Cardiac fibroblast (primary cell): ENCODE measurements at regions not wholly inside any gene's neighbourhood (a gene's known extent, or its start where the extent isn't known, plus 50 kb on each side); places are given as distances from the start of the nearest gene placed in this dataset.

Experiments used
- DNase-seq, 2 donors: peaks; one replicate each; pipeline versions ENCODE4 v3.0.0 to v3.0.0-alpha.2; 2010; ENCODE audit warnings: low read depth in 2 of 2
- H3K4me3 ChIP-seq, 2 donors: replicated peaks in 1 of 2; 1 replicate in 1 of 2; 2 replicates in 1 of 2; pipeline ENCODE4 v1.5.1; 2011; ENCODE audit warnings: low read depth in 2 of 2, low read length in 2 of 2, mild to moderate bottlenecking in 2 of 2, moderate library complexity in 1 of 2
- CTCF ChIP-seq: IDR thresholded peaks from one replicate; pipeline ENCODE4 v1.5.1; 2011; ENCODE audit warnings: low read depth, mild to moderate bottlenecking, low read length, inconsistent platforms

DNA sequence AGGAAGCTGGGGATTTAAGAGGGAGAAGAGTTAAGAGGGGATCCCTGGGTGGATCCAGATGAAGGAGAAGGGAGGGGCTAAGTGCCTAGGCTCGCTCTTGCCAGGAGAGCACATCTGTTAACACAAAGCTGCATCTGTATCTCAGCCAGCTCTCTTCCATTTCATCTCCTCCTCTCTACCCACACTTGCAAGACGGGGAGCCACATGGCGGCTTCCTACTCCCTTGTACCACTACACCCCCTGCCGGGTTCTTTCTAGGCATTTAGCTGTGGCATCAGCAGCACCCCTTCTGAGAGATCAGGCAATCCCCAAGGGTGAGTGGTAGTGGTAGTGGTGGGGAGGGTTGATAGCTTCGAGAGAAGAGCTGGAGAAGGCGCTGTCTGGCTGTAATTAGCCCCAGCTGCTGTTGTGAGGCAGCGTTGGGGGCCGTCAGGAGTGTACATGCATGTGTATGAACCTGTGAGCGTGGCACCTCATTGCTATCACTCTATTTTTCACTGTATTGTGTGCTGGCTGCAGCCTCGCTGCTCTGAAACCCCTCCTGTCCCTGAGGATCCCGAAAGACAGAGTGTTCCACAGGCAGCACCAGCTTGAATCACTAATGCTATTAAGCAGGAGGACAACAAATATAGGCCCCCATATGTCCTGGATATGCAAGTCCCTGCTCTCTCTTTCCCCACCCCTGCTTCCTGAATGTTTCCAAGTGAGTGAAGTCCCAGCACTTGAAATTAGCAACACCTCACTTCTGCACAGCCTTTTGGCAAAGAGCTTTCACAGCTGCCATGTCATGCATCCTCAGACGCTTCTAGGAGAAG is 73.7 kb downstream of the RTL9 start:
- H3K4me3 ChIP-seq = no peak overlapping the region
- no peak for DNase-seq
- no peak for TF ChIP-seq CTCF

DNA sequence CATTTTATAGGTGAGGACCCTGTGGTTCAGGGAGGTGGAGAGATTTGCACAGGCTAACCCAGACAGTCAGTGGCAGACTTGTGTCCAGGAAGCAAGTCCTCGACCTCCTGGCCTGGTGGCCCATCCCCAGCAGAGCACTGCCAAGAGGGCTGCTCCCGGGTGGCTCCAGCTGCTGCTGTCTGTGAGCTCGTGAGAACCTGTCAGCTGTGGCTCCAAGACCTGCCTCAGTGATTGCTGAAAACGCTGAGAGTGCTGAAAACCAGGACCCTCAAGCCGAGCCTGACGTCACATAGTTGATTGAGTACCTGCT is 74.2 kb downstream of the RTL9 start:
- no peak for TF ChIP-seq CTCF
- no peak overlapping the region for H3K4me3 ChIP-seq
- no peak for DNase-seq

DNA sequence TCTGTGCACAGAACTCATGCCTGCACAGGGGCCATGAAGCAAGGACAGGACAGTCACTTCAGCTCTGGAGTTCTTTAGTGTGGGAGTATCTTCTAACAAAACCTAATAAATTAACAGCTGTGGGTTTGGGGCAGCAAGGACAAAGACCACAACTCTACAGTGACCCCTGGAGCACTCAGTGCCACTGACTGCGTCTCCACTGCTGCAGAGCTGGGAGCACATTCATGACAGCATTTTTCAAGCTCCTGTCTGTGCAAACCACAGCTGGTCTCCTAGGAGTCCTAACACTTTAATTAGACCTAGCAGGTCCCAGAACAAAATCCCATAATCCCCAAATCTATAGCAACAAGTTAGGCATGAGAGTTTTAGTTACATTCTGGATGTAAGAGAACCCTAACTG is 76.5 kb downstream of the RTL9 start:
- no peak overlapping the region for H3K4me3 ChIP-seq
- TF ChIP-seq CTCF = no peak
- DNase-seq = no peak

DNA sequence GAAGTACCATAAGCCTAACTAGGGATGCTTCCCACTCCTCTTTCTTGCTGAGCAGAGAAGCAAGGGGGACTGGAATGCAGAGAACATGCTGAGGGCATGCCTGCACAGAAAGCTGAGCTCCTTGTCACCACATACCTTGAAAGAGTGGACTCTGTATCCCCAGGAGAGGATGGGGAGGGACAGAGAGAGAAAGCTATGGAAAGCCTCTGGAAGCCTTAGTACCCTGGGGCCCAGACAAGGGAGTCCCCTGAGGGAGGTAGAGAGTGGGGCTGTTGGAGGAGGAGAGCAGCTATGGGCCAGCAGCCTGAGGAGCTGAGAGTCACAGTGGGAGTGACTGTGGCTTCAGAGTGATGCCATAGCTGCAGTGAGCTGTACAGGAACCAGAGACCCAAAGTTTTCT is 77.9 kb downstream of the RTL9 start:
- DNase-seq = no peak
- no peak for TF ChIP-seq CTCF

GRCh38 chrX:110437686-110438085 is 79.0 kb downstream of the RTL9 start:
- no peak for TF ChIP-seq CTCF
- no peak overlapping the region for H3K4me3 ChIP-seq
- DNase-seq = no peak

More for the DNA sequence above, 77.9 kb downstream of the RTL9 start:
- H3K4me3 ChIP-seq = no peak overlapping the region

GRCh38 chrX:110440016-110440805 is 81.6 kb downstream of the RTL9 start:
- H3K4me3 ChIP-seq = no peak overlapping the region
- DNase-seq = no peak
- TF ChIP-seq CTCF = no peak
